ENCODE measurements at regions not wholly inside any gene's neighbourhood (a gene's known extent, or its start where the extent isn't known, plus 50 kb on each side); places are given as distances from the start of the nearest gene placed in this dataset.
"Not testable (repeated sequence)": the region's sequence is repeated elsewhere in the genome, so short reads cannot be mapped to it uniquely, and the experiment has no call there.

GRCh38 chr10:28449926-28450325 lies 83.0 kb upstream of the WAC start:
- H3K27ac Mint-ChIP-seq (ENCODE audit: unreplicated experiment) = no peak overlapping the region
- peaks cover 13% of the 10 kb centered on the region for H3K27me3 Mint-ChIP-seq (ENCODE audit: low read depth)
- peaks cover 10% of the 10 kb centered on the region for H3K9me3 Mint-ChIP-seq (ENCODE audit: low read depth)
- no peak for DNase-seq (ENCODE audit: low spot score)
- H3K4me3 Mint-ChIP-seq (ENCODE audit: unreplicated experiment) = no peak overlapping the region
- H3K4me1 Mint-ChIP-seq (ENCODE audit: low read depth) = no peaks in the 10 kb centered on the region
- H3K36me3 Mint-ChIP-seq (ENCODE audit: low read depth) = peaks cover 4% of the 10 kb centered on the region
- TF ChIP-seq CTCF (IDR thresholded peaks at IDR 0.05) = no peak

- Mint-ChIP-seq H3K27me3 (ENCODE audit: low read depth) (peaks cover 14% of the 10 kb centered on the region), H3K4me1 (ENCODE audit: low read depth) (no peaks in the 10 kb centered on the region)
- no peak for TF ChIP-seq CTCF (IDR thresholded peaks at IDR 0.05)
Observed at GRCh38 chr10:28453926-28454325, 79.0 kb upstream of the WAC start.

GRCh38 chr10:28457110-28457509 lies 75.8 kb upstream of the WAC start:
- H3K36me3 Mint-ChIP-seq (ENCODE audit: low read depth) = peaks cover 5% of the 10 kb centered on the region
- H3K4me3 Mint-ChIP-seq (ENCODE audit: unreplicated experiment) = no peak overlapping the region
- peaks cover 15% of the 10 kb centered on the region for H3K9me3 Mint-ChIP-seq (ENCODE audit: low read depth)
- peaks cover 4% of the 10 kb centered on the region for H3K27me3 Mint-ChIP-seq (ENCODE audit: low read depth)
- H3K27ac Mint-ChIP-seq (ENCODE audit: unreplicated experiment) = no peak overlapping the region
- no peak for TF ChIP-seq CTCF (IDR thresholded peaks at IDR 0.05)
- no peaks in the 10 kb centered on the region for H3K4me1 Mint-ChIP-seq (ENCODE audit: low read depth)
- DNase-seq (ENCODE audit: low spot score) = no peak

More at GRCh38 chr10:28453926-28454325, 79.0 kb upstream of the WAC start:
- Mint-ChIP-seq H3K27ac (ENCODE audit: unreplicated experiment) (no peak overlapping the region), H3K4me3 (ENCODE audit: unreplicated experiment) (no peak overlapping the region), H3K36me3 (ENCODE audit: low read depth) (peaks cover 5% of the 10 kb centered on the region), H3K9me3 (ENCODE audit: low read depth) (peaks cover 15% of the 10 kb centered on the region)
- DNase-seq (ENCODE audit: low spot score) = no peak

GRCh38 chr10:28457873-28458272 lies 75.0 kb upstream of the WAC start:
- not testable (repeated sequence) for H3K4me3 Mint-ChIP-seq (ENCODE audit: unreplicated experiment); DNase-seq (ENCODE audit: low spot score); H3K27me3 Mint-ChIP-seq (ENCODE audit: low read depth); H3K36me3 Mint-ChIP-seq (ENCODE audit: low read depth); H3K27ac Mint-ChIP-seq (ENCODE audit: unreplicated experiment); H3K4me1 Mint-ChIP-seq (ENCODE audit: low read depth)
- peaks cover 15% of the 10 kb centered on the region for H3K9me3 Mint-ChIP-seq (ENCODE audit: low read depth)

- no peak for DNase-seq (ENCODE audit: low spot score)
- H3K27me3 Mint-ChIP-seq (ENCODE audit: low read depth) = peaks cover 6% of the 10 kb centered on the region
- no peak overlapping the region for H3K4me3 Mint-ChIP-seq (ENCODE audit: unreplicated experiment)
- no peak overlapping the region for H3K27ac Mint-ChIP-seq (ENCODE audit: unreplicated experiment)
- peaks cover 4% of the 10 kb centered on the region for H3K4me1 Mint-ChIP-seq (ENCODE audit: low read depth)
- no peak for TF ChIP-seq CTCF (IDR thresholded peaks at IDR 0.05)
- H3K9me3 Mint-ChIP-seq (ENCODE audit: low read depth) = peaks cover 8% of the 10 kb centered on the region
- H3K36me3 Mint-ChIP-seq (ENCODE audit: low read depth) = peaks cover 2% of the 10 kb centered on the region
Observed at GRCh38 chr10:28459453-28460144, 73.3 kb upstream of the WAC start.

- Mint-ChIP-seq H3K27me3 (ENCODE audit: low read depth) (peaks cover 6% of the 10 kb centered on the region), H3K36me3 (ENCODE audit: low read depth) (no peaks in the 10 kb centered on the region), H3K27ac (ENCODE audit: unreplicated experiment) (no peak overlapping the region), H3K4me3 (ENCODE audit: unreplicated experiment) (no peak overlapping the region), H3K4me1 (ENCODE audit: low read depth) (peaks cover 4% of the 10 kb centered on the region), H3K9me3 (ENCODE audit: low read depth) (no peaks in the 10 kb centered on the region)
- TF ChIP-seq CTCF (IDR thresholded peaks at IDR 0.05) = no peak
- no peak for DNase-seq (ENCODE audit: low spot score)
Observed at GRCh38 chr10:28463141-28463540, 69.8 kb upstream of the WAC start.
